Ishikawa (cell line): ENCODE measurements at regions not wholly inside any gene's neighbourhood (a gene's known extent, or its start where the extent isn't known, plus 50 kb on each side); places are given as distances from the start of the nearest gene placed in this dataset.

Source experiments
- CEBPB ChIP-seq: IDR thresholded peaks from 2 replicates; pipeline ENCODE4 v1.6.1; 2012
- CREB1 ChIP-seq: IDR thresholded peaks from 2 replicates; pipeline ENCODE4 v1.6.1; 2012; ENCODE audit warnings: low read depth
- EGR1 ChIP-seq: IDR thresholded peaks from 2 replicates; pipeline ENCODE4 v1.6.1; 2012
- EP300 ChIP-seq: IDR thresholded peaks from 2 replicates; pipeline ENCODE4 v1.6.1; 2012; ENCODE audit warnings: borderline replicate concordance
- FOXM1 ChIP-seq: IDR thresholded peaks from 2 replicates; pipeline ENCODE4 v1.6.1; 2012; ENCODE audit warnings: low read depth, borderline replicate concordance
- MAX ChIP-seq: IDR thresholded peaks from 2 replicates; pipeline ENCODE4 v1.6.1; 2012
- NFIC ChIP-seq: IDR thresholded peaks from 2 replicates; pipeline ENCODE4 v1.6.1; 2012
- RAD21 ChIP-seq: IDR thresholded peaks from 2 replicates; pipeline ENCODE4 v1.6.1; 2012; ENCODE audit warnings: low read depth
- TAF1 ChIP-seq: IDR thresholded peaks from 2 replicates; pipeline ENCODE4 v1.6.1; 2012; ENCODE audit warnings: low read depth, mild to moderate bottlenecking
- TCF12 ChIP-seq: IDR thresholded peaks from 2 replicates; pipeline ENCODE4 v1.6.1; 2012; ENCODE audit warnings: low read depth
- TEAD4 ChIP-seq: IDR thresholded peaks from 2 replicates; pipeline ENCODE4 v1.6.1; 2012
- YY1 ChIP-seq: IDR thresholded peaks from 2 replicates; pipeline ENCODE4 v1.6.1; 2012; ENCODE audit warnings: low read depth
- ZBTB7A ChIP-seq: IDR thresholded peaks from 2 replicates; pipeline ENCODE4 v1.6.1; 2012; ENCODE audit warnings: low read depth
- TF ChIP-seq, protein P1 (sequence below): IDR thresholded peaks from 2 replicates; pipeline ENCODE4 v1.6.1; 2012
- TF ChIP-seq, protein P2 (sequence below): IDR thresholded peaks from 2 replicates; pipeline ENCODE4 v1.6.1; 2012; ENCODE audit warnings: low read depth, mild to moderate bottlenecking

DNA sequence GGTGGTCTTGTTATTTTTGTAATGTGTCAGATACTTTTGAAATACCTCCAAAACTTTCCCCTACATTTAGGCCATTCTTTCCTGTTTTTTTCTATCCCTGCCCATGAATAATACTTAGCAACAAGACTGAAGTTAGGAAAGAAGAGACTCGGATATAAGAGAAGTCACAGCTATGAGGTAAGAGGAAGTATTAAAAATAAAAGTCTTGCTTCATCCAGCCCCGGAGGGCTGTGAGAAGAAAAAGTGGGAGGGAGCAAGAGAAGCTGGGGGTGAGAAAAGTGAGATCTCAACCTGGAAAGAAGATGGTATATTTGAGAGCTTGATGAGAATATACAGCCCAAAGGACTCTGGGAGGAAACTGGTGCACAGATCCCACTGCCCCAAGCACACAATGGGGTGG, 213.5 kb upstream of the CDIN1 start:
- TF ChIP-seq TCF12: no peak

- TF ChIP-seq EP300 (no peak), YY1 (no peak), EGR1 (no peak), NFIC (no peak), CREB1 (no peak), FOXM1 (no peak), CEBPB (no peak), RAD21 (no peak), MAX (no peak), TEAD4 (no peak)
- TF ChIP-seq, protein P1, sequence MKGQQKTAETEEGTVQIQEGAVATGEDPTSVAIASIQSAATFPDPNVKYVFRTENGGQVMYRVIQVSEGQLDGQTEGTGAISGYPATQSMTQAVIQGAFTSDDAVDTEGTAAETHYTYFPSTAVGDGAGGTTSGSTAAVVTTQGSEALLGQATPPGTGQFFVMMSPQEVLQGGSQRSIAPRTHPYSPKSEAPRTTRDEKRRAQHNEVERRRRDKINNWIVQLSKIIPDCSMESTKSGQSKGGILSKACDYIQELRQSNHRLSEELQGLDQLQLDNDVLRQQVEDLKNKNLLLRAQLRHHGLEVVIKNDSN: no peak
- TF ChIP-seq, protein P2, sequence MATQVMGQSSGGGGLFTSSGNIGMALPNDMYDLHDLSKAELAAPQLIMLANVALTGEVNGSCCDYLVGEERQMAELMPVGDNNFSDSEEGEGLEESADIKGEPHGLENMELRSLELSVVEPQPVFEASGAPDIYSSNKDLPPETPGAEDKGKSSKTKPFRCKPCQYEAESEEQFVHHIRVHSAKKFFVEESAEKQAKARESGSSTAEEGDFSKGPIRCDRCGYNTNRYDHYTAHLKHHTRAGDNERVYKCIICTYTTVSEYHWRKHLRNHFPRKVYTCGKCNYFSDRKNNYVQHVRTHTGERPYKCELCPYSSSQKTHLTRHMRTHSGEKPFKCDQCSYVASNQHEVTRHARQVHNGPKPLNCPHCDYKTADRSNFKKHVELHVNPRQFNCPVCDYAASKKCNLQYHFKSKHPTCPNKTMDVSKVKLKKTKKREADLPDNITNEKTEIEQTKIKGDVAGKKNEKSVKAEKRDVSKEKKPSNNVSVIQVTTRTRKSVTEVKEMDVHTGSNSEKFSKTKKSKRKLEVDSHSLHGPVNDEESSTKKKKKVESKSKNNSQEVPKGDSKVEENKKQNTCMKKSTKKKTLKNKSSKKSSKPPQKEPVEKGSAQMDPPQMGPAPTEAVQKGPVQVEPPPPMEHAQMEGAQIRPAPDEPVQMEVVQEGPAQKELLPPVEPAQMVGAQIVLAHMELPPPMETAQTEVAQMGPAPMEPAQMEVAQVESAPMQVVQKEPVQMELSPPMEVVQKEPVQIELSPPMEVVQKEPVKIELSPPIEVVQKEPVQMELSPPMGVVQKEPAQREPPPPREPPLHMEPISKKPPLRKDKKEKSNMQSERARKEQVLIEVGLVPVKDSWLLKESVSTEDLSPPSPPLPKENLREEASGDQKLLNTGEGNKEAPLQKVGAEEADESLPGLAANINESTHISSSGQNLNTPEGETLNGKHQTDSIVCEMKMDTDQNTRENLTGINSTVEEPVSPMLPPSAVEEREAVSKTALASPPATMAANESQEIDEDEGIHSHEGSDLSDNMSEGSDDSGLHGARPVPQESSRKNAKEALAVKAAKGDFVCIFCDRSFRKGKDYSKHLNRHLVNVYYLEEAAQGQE: no peak
Measured at GRCh38 chr15:36370051-36370730, 209.2 kb upstream of the CDIN1 start.

GRCh38 chr15:36370731-36371112, 208.7 kb upstream of the CDIN1 start:
- TF ChIP-seq TCF12: no peak
- TF ChIP-seq, protein P2: no peak
- no peak for TF ChIP-seq NFIC
- TF ChIP-seq CREB1: no peak
- TF ChIP-seq EP300: no peak
- no peak for TF ChIP-seq EGR1
- no peak for TF ChIP-seq RAD21
- no peak for TF ChIP-seq YY1
- TF ChIP-seq CEBPB: no peak
- TF ChIP-seq TAF1: no peak
- TF ChIP-seq FOXM1: no peak
- no peak for TF ChIP-seq MAX
- no peak for TF ChIP-seq ZBTB7A
- TF ChIP-seq, protein P1: no peak
- no peak for TF ChIP-seq TEAD4

DNA sequence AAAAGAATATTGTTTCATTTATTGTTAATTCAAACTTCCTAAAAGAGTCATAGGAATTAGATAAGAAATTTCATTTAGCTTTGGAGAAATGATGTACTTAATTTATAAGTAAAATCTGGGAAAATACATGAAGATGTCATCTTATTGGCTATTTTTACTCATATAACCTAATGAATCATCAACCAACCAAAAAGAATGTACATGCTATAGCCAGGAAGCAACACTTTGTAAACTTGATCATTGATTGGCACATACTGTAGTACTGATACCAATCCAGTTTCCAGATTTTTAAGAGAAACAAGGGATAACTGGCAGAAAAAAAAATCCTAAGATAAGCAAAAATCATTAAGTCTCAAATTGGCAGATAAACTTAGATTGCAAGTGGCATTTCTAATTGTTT, 207.9 kb upstream of the CDIN1 start:
- TF ChIP-seq TEAD4: no peak
- no peak for TF ChIP-seq MAX

DNA sequence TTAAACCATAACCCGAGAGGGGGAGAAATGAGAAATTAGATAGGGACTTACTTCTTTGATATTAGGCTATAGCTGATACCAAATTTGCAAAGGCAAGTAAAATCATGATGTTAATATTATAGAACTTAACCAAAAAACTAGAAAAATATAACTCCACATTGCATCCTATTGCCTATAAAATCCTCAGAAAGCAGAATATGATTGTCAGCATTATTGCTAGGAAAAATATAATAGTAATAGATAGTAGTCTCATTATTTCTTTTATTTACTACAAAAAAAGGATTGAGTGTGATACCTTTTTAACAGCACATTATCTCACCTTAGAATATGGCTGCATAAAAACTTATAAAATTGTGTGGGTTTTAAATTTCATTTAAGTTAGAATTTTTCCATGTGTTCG, 206.5 kb upstream of the CDIN1 start:
- TF ChIP-seq CEBPB: no peak
- TF ChIP-seq EGR1: no peak
- no peak for TF ChIP-seq YY1

- TF ChIP-seq NFIC (no peak), TCF12 (no peak), FOXM1 (no peak), ZBTB7A (no peak), TAF1 (no peak), RAD21 (no peak), YY1 (no peak), CEBPB (no peak), EP300 (no peak), MAX (no peak), CREB1 (no peak), EGR1 (no peak), TEAD4 (no peak)
- TF ChIP-seq, protein P2: no peak
- TF ChIP-seq, protein P1: no peak
Measured at GRCh38 chr15:36373550-36373949, 205.9 kb upstream of the CDIN1 start.
